ENCODE measurements at regions not wholly inside any gene's neighbourhood (a gene's known extent, or its start where the extent isn't known, plus 50 kb on each side); places are given as distances from the start of the nearest gene placed in this dataset.

DNA sequence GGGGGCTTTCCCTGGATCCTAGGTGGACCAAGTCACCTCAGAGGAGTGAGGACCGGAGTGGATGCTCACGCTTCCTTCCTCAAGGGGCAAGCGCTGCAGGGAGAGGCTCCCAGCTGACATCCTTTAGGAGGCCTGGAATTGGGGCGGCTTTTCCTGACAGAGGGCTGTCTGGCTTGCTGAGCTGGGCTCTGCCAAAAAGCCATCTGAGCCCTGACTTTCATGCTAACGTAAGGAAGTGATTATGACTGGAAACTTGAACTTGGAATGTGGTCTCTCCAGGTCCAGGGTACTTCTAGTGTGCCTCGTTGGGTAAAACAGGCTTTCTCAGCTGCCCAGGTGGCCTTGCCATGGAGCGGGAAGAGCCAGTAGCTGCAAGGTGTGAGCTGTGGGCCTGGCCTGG lies 268.3 kb upstream of the SPRED2 start:
- TF ChIP-seq, protein P1, sequence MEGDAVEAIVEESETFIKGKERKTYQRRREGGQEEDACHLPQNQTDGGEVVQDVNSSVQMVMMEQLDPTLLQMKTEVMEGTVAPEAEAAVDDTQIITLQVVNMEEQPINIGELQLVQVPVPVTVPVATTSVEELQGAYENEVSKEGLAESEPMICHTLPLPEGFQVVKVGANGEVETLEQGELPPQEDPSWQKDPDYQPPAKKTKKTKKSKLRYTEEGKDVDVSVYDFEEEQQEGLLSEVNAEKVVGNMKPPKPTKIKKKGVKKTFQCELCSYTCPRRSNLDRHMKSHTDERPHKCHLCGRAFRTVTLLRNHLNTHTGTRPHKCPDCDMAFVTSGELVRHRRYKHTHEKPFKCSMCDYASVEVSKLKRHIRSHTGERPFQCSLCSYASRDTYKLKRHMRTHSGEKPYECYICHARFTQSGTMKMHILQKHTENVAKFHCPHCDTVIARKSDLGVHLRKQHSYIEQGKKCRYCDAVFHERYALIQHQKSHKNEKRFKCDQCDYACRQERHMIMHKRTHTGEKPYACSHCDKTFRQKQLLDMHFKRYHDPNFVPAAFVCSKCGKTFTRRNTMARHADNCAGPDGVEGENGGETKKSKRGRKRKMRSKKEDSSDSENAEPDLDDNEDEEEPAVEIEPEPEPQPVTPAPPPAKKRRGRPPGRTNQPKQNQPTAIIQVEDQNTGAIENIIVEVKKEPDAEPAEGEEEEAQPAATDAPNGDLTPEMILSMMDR (IDR thresholded peaks at IDR 0.05), result no peak
- TF ChIP-seq, protein P2, sequence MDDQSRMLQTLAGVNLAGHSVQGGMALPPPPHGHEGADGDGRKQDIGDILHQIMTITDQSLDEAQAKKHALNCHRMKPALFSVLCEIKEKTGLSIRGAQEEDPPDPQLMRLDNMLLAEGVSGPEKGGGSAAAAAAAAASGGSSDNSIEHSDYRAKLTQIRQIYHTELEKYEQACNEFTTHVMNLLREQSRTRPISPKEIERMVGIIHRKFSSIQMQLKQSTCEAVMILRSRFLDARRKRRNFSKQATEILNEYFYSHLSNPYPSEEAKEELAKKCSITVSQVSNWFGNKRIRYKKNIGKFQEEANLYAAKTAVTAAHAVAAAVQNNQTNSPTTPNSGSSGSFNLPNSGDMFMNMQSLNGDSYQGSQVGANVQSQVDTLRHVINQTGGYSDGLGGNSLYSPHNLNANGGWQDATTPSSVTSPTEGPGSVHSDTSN (IDR thresholded peaks at IDR 0.05), result no peak
- no peak for TF ChIP-seq EZH2phosphoT487 (IDR thresholded peaks at IDR 0.05; ENCODE audit: borderline replicate concordance, low read depth)
- TF ChIP-seq, protein P3, sequence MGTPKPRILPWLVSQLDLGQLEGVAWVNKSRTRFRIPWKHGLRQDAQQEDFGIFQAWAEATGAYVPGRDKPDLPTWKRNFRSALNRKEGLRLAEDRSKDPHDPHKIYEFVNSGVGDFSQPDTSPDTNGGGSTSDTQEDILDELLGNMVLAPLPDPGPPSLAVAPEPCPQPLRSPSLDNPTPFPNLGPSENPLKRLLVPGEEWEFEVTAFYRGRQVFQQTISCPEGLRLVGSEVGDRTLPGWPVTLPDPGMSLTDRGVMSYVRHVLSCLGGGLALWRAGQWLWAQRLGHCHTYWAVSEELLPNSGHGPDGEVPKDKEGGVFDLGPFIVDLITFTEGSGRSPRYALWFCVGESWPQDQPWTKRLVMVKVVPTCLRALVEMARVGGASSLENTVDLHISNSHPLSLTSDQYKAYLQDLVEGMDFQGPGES (IDR thresholded peaks at IDR 0.05; ENCODE audit: low read depth, low read length), result no peak
- TF ChIP-seq MEF2A (IDR thresholded peaks at IDR 0.05; ENCODE audit: borderline replicate concordance, low read depth), result no peak
- no peak for TF ChIP-seq FOSL2 (IDR thresholded peaks at IDR 0.05; ENCODE audit: borderline replicate concordance, low read depth)
- TF ChIP-seq, protein P4, sequence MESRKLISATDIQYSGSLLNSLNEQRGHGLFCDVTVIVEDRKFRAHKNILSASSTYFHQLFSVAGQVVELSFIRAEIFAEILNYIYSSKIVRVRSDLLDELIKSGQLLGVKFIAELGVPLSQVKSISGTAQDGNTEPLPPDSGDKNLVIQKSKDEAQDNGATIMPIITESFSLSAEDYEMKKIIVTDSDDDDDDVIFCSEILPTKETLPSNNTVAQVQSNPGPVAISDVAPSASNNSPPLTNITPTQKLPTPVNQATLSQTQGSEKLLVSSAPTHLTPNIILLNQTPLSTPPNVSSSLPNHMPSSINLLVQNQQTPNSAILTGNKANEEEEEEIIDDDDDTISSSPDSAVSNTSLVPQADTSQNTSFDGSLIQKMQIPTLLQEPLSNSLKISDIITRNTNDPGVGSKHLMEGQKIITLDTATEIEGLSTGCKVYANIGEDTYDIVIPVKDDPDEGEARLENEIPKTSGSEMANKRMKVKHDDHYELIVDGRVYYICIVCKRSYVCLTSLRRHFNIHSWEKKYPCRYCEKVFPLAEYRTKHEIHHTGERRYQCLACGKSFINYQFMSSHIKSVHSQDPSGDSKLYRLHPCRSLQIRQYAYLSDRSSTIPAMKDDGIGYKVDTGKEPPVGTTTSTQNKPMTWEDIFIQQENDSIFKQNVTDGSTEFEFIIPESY (IDR thresholded peaks at IDR 0.05; ENCODE audit: borderline replicate concordance, low read depth), result no peak
- TF ChIP-seq TCF12 (IDR thresholded peaks at IDR 0.05), result no peak
- TF ChIP-seq CHD2 (IDR thresholded peaks at IDR 0.05; ENCODE audit: low read length, partially characterized antibody), result no peak
- TF ChIP-seq POLR2AphosphoS5 (IDR thresholded peaks at IDR 0.05; ENCODE audit: low read depth, low read length), result no peak
- TF ChIP-seq SMC3 (IDR thresholded peaks at IDR 0.05; ENCODE audit: low read depth, low read length), result no peak
- TF ChIP-seq JUND (IDR thresholded peaks at IDR 0.05), result no peak
- no peak for TF ChIP-seq GABPA (IDR thresholded peaks at IDR 0.05; ENCODE audit: low read depth)
- TF ChIP-seq RFX5 (IDR thresholded peaks at IDR 0.05; ENCODE audit: low read length), result no peak
